ENCODE measurements at regions not wholly inside any gene's neighbourhood (a gene's known extent, or its start where the extent isn't known, plus 50 kb on each side); places are given as distances from the start of the nearest gene placed in this dataset.

DNA sequence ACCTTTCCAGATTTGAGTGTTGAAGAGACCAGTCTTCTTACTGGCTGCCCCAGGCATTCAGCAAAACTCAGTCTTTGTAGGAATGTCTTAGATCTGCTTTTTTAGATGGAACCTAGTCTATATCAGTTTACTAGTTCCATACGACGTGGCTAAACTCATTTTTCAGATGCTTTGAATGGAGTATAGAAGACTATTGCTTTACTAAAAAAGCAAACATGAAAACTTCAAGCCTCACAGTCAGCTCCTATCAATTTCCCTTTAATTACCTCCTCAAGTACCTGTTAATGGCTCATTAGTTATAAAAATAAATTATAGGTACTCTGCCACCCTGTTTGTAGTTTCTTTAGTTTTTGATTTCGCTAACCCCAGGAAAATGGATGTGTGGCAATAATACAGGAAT, 63.0 kb upstream of the STOX2 start:
- DNase-seq (ENCODE audit: low read depth), result no peak
- TF ChIP-seq, protein P1, sequence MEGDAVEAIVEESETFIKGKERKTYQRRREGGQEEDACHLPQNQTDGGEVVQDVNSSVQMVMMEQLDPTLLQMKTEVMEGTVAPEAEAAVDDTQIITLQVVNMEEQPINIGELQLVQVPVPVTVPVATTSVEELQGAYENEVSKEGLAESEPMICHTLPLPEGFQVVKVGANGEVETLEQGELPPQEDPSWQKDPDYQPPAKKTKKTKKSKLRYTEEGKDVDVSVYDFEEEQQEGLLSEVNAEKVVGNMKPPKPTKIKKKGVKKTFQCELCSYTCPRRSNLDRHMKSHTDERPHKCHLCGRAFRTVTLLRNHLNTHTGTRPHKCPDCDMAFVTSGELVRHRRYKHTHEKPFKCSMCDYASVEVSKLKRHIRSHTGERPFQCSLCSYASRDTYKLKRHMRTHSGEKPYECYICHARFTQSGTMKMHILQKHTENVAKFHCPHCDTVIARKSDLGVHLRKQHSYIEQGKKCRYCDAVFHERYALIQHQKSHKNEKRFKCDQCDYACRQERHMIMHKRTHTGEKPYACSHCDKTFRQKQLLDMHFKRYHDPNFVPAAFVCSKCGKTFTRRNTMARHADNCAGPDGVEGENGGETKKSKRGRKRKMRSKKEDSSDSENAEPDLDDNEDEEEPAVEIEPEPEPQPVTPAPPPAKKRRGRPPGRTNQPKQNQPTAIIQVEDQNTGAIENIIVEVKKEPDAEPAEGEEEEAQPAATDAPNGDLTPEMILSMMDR (IDR thresholded peaks at IDR 0.05; ENCODE audit: low read depth, low read length, missing control alignments), result no peak
- no peak overlapping the region for H3K4me3 ChIP-seq (ENCODE audit: low read depth, low read length)

DNA sequence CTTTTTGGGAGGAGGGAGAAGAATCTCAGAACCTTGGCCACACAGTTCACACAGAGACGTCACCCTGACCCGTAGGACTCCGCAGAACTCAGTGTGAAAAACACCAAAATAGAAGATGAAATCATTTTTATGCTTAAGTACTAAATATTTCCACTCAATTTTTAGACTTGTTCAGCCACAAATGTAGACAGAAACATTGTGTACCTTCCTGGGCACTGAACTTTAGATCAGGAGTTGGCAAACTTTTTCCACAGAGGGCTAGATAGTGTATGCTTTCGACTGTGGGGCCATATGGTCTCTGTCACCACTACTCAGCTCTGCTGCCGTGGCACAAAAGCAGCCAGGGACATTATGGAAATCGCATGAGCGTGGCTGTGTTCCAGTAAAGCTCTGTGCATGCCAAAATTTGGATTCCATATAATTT, 61.8 kb upstream of the STOX2 start:
- DNase-seq (ENCODE audit: low read depth), result no peak
- no peak overlapping the region for H3K4me3 ChIP-seq (ENCODE audit: low read depth, low read length)
- TF ChIP-seq, protein P1 (IDR thresholded peaks at IDR 0.05; ENCODE audit: low read depth, low read length, missing control alignments), result no peak

DNA sequence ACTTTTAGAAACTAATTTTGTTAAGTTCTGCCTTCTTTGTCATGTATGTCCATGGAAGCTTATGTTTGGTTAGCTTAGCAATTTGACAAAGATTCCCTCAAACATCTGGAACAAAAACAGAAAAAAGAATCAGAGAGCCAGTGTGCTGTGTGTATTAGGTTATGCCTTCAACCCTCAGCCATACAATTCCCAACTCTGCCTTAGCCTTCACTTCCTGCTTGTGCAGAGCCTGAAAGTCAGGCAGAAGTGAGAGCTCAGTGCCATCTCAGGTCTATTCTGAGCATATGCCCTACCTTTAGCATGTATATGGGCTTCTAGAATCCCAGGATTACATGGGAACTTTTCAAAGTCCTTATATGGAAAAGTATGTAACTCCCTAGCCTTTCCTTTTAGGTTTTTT, 58.2 kb upstream of the STOX2 start:
- no peak for DNase-seq (ENCODE audit: low read depth)
- TF ChIP-seq, protein P1 (IDR thresholded peaks at IDR 0.05; ENCODE audit: low read depth, low read length, missing control alignments), result no peak

DNA sequence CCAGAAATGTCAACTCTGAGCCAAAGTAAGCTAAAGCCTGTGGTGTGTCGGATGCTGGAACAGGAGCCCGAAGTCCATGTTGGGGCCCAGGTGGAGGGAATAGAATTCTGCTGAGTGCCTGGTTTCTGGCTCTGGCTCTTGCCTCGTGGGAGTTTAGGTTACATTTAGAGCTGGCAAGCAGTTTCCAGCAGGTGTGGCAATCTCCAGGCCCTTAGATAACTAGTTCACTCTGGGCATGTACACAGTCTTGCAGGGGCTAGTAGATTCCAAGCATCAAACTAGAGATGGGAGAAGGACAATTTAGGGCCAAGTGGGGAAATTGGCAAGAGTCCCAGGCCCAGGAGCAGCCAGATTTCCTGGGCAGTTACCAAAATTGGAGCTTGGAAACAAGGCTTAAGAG, 56.3 kb upstream of the STOX2 start:
- no peak overlapping the region for H3K4me3 ChIP-seq (ENCODE audit: low read depth, low read length)
- TF ChIP-seq, protein P1 (IDR thresholded peaks at IDR 0.05; ENCODE audit: low read depth, low read length, missing control alignments), result no peak
- DNase-seq (ENCODE audit: low read depth), result no peak

More for the DNA sequence above, 58.2 kb upstream of the STOX2 start:
- H3K4me3 ChIP-seq (ENCODE audit: low read depth, low read length), result no peak overlapping the region

DNA sequence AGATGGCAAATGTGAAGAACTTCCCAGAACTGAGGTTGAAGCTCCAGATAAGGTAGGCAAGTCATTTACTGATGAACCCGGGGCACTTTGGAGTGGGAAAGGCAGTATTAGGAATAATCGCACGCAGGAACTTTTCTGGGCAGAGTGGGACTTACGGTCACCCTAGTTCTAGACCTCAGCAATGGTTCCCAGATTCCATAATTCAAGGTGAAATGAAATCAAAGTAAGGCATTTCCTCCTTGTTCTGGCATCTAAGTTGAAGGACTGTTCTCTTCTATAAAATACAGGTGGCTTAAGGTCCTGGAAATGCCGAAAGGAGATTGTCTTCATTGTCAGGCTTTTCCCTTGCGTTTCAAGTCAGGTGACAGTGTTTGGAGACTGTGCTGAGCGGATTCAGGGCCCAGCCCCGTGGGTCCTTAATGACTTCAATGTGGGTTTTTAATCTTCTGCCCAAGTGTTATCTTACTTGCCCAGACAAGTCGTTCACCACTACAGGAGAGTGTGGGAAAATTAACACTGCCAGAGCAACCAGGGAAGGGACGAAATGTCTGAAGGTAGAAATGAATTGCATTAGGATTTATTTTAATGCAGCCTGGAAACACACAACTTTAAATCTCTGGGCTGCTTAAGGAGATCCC, 52.1 kb upstream of the STOX2 start:
- no peak for DNase-seq (ENCODE audit: low read depth)
- H3K4me3 ChIP-seq (ENCODE audit: low read depth, low read length), result no peak overlapping the region
- TF ChIP-seq, protein P1 (IDR thresholded peaks at IDR 0.05; ENCODE audit: low read depth, low read length, missing control alignments), result no peak

DNA sequence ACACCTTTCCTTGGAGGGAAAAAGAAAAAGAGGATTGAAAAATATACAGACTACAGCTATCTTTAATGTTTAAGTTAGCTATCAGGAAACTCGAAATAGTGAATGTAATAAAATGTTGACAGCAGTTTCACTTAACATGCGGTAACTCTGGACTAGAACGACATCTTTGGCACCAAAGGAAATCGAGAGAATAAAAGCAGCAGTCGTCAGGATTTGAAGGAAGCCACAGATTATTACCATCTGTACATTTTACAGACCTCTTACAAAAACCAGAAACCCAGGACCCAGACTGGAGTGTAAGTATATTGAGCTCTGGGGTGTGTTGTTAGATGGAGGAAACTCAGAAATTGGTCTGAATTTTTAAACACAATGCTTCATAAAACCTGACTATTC, 51.6 kb upstream of the STOX2 start:
- DNase-seq (ENCODE audit: low read depth), result no peak
- no peak overlapping the region for H3K4me3 ChIP-seq (ENCODE audit: low read depth, low read length)
- TF ChIP-seq, protein P1 (IDR thresholded peaks at IDR 0.05; ENCODE audit: low read depth, low read length, missing control alignments), result no peak
